Ectodermal cell (in vitro differentiated cells): ENCODE measurements at regions not wholly inside any gene's neighbourhood (a gene's known extent, or its start where the extent isn't known, plus 50 kb on each side); places are given as distances from the start of the nearest gene placed in this dataset.
"Not testable (repeated sequence)": the region's sequence is repeated elsewhere in the genome, so short reads cannot be mapped to it uniquely, and the experiment has no call there.

Experiments used
- H3K27ac ChIP-seq: 2 replicates; pipeline ENCODE4 v1.7.0; 2013; ENCODE audit warnings: mild to moderate bottlenecking, low read depth, low read length; ENCODE audit not compliant: insufficient read depth, poor library complexity, severe bottlenecking
- H3K27me3 ChIP-seq: 2 replicates; pipeline ENCODE4 v1.7.0; 2013; ENCODE audit warnings: mild to moderate bottlenecking, low read length; ENCODE audit not compliant: insufficient read depth, control insufficient read depth, poor library complexity, severe bottlenecking
- H3K36me3 ChIP-seq: one replicate; pipeline ENCODE4 v1.7.0; 2013; ENCODE audit warnings: low read length; ENCODE audit not compliant: control insufficient read depth, insufficient read depth
- H3K4me1 ChIP-seq: one replicate; pipeline ENCODE4 v1.7.0; 2013; ENCODE audit warnings: low read length; ENCODE audit not compliant: control insufficient read depth, insufficient read depth
- H3K4me3 ChIP-seq: 2 replicates; pipeline ENCODE4 v1.7.0; 2013; ENCODE audit warnings: low read depth, low read length, control low read depth; ENCODE audit not compliant: insufficient read depth
- H3K9me3 ChIP-seq: 2 replicates; pipeline ENCODE4 v1.7.0; 2013; ENCODE audit warnings: mild to moderate bottlenecking, low read length, moderate library complexity; ENCODE audit not compliant: control insufficient read depth
- WGBS, 2 experiments: methylation state at CpG; one replicate each; pipeline ENCODE4 v1.1.7; 2013; ENCODE audit warnings: missing lambda C conversion rate in 2 of 2; 5-methylcytosine and 5-hydroxymethylcytosine counted together

DNA sequence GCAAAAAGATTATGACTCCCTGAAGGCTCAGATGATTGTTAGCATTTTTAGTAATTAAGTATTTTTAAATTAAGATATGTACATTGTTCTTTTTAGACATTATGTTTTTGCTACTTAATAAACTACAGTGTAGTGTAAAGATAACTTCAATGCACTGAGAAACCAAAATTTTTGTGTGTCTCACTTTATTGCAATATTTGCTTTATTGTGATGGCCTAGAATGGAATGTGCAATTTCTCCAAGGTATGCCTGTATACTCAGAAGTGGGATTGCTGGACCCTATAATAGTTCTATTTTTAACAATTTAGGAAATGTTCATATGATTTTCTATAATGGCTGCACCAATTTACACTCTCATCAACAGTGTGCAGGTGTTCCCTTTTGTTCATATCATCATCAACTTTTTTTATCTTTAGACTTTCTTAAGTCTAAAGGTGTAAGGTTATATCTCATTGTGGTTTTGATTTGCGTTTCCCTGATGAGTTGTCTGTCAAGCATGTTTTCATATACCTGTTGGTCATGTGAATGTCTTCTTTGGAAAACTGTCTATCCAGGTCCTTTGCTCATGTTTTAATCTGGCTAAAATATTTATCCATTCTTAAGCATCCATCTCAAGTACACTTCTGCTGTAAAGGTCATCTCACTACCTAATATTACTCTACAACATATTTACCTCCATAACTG lies 1323.5 kb upstream of the LRRTM3 start:
- 92% methylated on average over 1 of the region's 1 CpG; no CpG with 5 or more reads in 1 of the 2 experiments for WGBS, 2 experiments
- no peaks in the 10 kb centered on the region for H3K36me3 ChIP-seq
- H3K27ac ChIP-seq, result no peak overlapping the region
- H3K9me3 ChIP-seq, result no peaks in the 10 kb centered on the region
- no peak overlapping the region for H3K4me3 ChIP-seq
- no peaks in the 10 kb centered on the region for H3K27me3 ChIP-seq
- no peaks in the 10 kb centered on the region for H3K4me1 ChIP-seq

DNA sequence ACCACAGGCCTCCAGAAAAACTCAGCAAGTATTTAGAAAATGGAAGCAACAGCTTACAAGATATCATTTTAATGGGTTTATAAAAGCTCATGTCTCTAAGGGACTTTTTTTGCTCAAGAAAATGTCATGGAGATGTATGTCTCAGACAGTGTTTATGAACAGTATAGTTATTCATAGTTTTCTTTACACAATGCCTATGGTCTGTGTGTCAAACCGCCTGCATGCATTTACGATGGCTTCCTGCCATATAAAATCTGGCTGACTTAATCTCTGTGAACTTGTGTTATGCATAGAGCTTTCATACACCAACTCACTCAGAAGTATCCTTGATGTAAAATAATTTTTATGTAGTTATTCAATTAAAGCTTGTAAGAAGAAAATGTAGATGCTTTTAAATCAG lies 1314.2 kb upstream of the LRRTM3 start:
- Histone ChIP-seq H3K27ac (no peak overlapping the region), H3K27me3 (no peaks in the 10 kb centered on the region), H3K4me3 (no peak overlapping the region), H3K36me3 (no peaks in the 10 kb centered on the region), H3K9me3 (peaks cover 6% of the 10 kb centered on the region), H3K4me1 (no peaks in the 10 kb centered on the region)
- 92% methylated on average over 2 of the region's 2 CpGs; no CpG with 5 or more reads in 1 of the 2 experiments for WGBS, 2 experiments

DNA sequence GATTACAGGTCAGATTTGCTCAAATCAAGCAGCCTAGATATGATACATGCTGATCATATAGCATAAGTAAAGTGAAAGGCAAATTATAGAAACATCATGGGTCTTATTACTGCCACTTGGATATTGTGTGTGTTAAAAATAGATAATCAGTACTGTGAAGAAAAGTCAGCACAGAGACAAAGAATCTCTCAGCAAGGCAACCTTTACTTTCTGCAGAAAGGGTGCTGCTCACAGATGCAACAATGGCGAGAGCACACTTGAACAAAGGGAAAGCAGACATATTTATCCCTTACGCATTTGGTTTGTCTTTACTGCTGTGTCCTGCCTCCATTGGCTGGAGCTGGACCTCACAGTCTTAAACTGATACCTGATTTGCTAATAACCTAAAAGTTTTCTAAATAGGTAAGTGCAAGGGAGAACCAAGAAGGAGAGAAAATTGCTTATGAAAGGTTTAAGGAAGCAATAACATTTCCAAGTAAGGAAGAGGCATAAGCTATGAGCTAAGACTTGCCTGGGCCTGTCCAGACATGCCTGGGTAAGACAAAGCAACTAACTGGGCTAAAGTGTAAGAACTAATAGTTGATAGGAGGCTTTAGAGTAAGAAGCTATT lies 1310.8 kb upstream of the LRRTM3 start:
- no peaks in the 10 kb centered on the region for H3K4me1 ChIP-seq
- WGBS, 2 experiments, result 93 to 94% methylated on average over 2 of the region's 2 CpGs

DNA sequence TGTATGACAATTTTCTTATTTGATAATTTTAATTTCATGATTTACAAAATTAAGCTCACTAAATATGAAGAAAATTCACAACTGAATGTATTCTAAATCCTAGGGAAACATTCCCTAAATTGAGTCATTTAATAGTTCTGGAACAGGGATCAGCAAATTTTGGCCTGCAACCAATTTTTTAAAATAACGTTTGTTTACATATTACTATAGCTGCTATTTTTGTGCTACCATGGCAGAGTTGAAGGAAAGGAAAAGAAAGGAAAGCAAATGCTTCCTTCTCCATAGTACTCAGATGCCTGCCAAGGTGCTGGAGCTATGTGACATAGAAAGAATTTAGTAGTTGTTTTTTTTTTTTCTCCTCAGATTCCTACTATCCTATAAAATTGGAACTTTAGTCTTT lies 1307.7 kb upstream of the LRRTM3 start:
- H3K4me3 ChIP-seq, result no peak overlapping the region
- H3K27ac ChIP-seq, result no peak overlapping the region
- H3K4me1 ChIP-seq, result no peaks in the 10 kb centered on the region
- no peaks in the 10 kb centered on the region for H3K27me3 ChIP-seq
- peaks cover 6% of the 10 kb centered on the region for H3K9me3 ChIP-seq
- H3K36me3 ChIP-seq, result no peaks in the 10 kb centered on the region
- 100% methylated on average over 1 of the region's 1 CpG; no CpG with 5 or more reads in 1 of the 2 experiments for WGBS, 2 experiments

More for the DNA sequence above, 1310.8 kb upstream of the LRRTM3 start:
- no peaks in the 10 kb centered on the region for H3K36me3 ChIP-seq
- peaks cover 6% of the 10 kb centered on the region for H3K9me3 ChIP-seq
- H3K4me3 ChIP-seq, result no peak overlapping the region
- no peak overlapping the region for H3K27ac ChIP-seq
- no peaks in the 10 kb centered on the region for H3K27me3 ChIP-seq

DNA sequence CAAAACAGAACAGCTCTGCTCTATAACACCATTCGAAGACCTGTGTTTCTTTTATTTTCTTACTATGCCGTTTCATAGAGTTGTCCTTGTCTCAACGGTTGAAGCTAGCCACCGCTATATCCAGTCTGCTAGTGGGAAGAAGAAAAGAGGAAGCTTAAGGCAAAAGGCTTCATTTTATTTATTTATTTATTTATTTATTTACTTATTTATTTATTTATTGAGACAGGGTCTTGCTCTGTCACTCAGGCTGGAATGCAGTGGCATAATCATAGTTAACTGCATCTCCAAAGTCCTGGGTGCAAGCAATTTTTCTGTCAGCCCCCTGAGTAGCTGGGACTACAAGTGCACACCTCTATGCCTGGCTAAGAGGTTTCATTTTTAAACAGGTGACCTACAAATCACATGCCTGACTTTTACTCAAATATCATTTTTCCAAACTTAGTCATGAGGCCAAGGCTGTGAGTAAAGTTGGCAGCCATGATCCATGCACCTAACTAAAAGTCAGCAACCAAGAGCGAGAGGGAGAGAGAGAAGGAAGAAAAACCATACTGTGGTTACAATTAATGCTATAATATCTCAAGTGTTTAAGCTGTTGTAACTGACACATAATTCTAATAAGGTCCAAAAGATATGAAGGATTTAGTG lies 1305.3 kb upstream of the LRRTM3 start:
- H3K4me1 ChIP-seq, result no peaks in the 10 kb centered on the region
- H3K27me3 ChIP-seq, result no peaks in the 10 kb centered on the region
- no peak overlapping the region for H3K4me3 ChIP-seq
- no peak overlapping the region for H3K27ac ChIP-seq
- no peaks in the 10 kb centered on the region for H3K9me3 ChIP-seq
- WGBS, 2 experiments, result 91 to 96% methylated on average over 5 of the region's 5 CpGs
- H3K36me3 ChIP-seq, result no peaks in the 10 kb centered on the region

DNA sequence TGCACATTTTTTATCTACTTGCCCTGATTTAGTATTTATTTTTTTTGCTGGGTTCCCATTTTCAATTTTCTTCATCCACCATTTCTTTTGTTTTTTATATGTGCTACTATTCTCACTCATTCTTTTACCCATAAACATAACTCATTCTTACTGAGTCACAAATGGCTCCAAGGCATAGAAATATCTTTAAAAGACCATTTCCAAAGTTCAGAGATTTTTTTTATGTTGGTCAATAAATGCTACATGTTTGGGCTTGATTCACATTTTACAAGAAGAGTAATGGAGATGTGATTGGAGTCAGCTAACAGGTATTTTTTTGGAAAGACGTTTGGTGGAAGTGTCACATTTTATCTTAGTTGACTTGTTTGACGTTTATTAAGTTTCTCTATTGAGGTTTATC lies 1303.2 kb upstream of the LRRTM3 start:
- no peaks in the 10 kb centered on the region for H3K36me3 ChIP-seq

DNA sequence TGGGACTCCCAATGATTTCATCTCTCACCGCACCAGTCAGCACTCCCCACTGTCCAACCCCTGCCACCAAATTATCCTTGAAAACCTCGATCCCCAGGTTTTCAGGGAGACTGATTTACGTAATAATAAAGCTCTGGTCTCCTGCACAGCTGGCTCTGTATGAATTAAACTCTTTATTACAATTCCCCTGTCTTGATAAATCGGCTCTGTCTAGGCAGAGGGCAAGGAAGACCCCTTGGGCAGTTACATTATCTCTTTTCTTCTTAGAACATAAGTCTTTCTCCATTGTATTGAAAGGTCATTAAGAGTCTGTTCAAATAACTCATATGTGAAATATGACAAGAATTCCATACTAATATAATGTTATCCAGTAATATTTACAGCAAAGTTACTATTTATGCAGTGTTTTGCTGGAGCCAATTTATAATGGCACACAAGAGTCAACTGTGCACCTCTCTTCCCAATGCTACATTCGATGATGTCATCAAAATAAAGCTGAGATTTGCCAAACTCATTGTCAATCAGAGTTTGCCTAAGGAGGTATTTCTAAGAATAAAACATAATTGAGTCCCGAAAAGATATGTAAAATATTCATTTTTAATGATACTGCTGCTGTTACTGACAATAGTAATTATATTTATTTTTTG lies 1297.2 kb upstream of the LRRTM3 start:
- Histone ChIP-seq H3K27ac (no peak overlapping the region), H3K36me3 (no peaks in the 10 kb centered on the region), H3K27me3 (no peaks in the 10 kb centered on the region), H3K9me3 (no peaks in the 10 kb centered on the region), H3K4me1 (no peaks in the 10 kb centered on the region), H3K4me3 (no peak overlapping the region)
- WGBS, 2 experiments, result 87 to 91% methylated on average over 5 to 6 of the region's 6 CpGs

More for the DNA sequence above, 1303.2 kb upstream of the LRRTM3 start:
- Histone ChIP-seq H3K27me3 (no peaks in the 10 kb centered on the region), H3K4me1 (no peaks in the 10 kb centered on the region), H3K27ac (no peak overlapping the region), H3K4me3 (no peak overlapping the region), H3K9me3 (no peaks in the 10 kb centered on the region)
- WGBS, 2 experiments, result 95 to 97% methylated on average over 2 of the region's 2 CpGs

DNA sequence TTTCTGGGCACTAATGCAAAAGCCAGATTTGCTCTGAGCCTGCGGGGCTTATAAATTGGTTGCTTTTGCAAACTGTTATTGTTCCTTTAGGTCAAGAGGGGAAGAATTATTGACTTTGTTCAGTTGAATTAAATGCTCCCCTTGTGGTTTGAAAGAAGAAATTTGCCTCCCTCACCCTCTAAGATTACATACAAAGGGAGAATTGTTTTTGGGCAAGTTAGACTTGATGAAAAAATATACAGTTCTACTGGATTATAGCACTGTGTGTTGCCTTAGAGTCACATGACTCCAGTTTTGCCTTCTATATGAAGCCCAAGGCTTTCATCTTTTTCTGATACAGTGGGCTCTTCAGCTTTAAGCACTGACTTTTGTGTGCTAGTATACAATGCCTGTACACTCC lies 1265.8 kb upstream of the LRRTM3 start:
- H3K4me3 ChIP-seq, result no peak overlapping the region
- H3K9me3 ChIP-seq, result no peaks in the 10 kb centered on the region
- no peaks in the 10 kb centered on the region for H3K4me1 ChIP-seq
- H3K27ac ChIP-seq, result no peak overlapping the region
- 94 to 100% methylated on average over 1 of the region's 1 CpG for WGBS, 2 experiments
- no peaks in the 10 kb centered on the region for H3K36me3 ChIP-seq
- H3K27me3 ChIP-seq, result no peaks in the 10 kb centered on the region

DNA sequence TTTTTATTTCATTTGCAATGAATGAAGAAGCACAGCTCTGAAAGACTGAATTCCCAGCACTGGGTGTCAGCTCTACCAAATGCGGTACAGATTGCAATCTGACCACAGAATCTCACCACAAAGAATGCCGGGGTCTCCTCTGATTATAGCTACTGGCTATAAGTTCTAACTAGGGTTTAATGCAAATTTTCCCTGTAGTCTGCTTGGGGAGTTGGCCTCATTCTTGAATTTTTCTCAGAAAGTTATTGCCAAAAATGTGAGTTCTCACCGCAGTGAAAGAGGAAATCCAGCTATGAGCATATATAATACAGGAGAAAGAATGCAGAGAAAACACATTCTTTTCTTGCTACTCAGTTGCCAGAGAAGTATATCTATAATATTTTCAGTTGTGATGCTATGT lies 1255.7 kb upstream of the LRRTM3 start:
- Histone ChIP-seq H3K4me3 (no peak overlapping the region), H3K27me3 (no peaks in the 10 kb centered on the region), H3K36me3 (no peaks in the 10 kb centered on the region), H3K27ac (no peak overlapping the region), H3K4me1 (no peaks in the 10 kb centered on the region), H3K9me3 (no peaks in the 10 kb centered on the region)
- WGBS, 2 experiments, result 94 to 95% methylated on average over 3 of the region's 3 CpGs

DNA sequence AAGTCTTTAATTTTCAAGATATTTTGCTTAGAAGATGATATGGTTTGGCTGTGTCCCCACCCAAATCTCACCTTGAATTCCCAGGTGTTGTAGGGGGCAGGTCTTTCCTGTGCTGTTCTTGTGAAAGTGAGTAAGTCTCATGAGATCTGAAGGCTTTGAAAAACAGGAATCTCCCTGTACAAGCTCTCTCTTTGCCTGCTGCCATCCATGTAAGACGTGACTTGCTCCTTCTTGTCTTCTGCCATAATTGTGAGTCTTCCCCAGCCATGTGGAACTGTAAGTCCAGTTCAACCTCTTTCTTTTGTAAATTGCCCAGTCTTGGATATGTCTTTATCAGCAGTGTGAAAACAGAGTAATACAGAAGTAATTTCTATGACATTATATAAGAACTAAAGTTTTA lies 1255.2 kb upstream of the LRRTM3 start:
- H3K27me3 ChIP-seq, H3K9me3 ChIP-seq, H3K27ac ChIP-seq, H3K36me3 ChIP-seq, H3K4me3 ChIP-seq, H3K4me1 ChIP-seq: not testable (repeated sequence)
- WGBS, 2 experiments, result 78 to 80% methylated on average over 1 of the region's 1 CpG
